Vagina (tissue), 2 donors: ENCODE measurements at regions not wholly inside any gene's neighbourhood (a gene's known extent, or its start where the extent isn't known, plus 50 kb on each side); places are given as distances from the start of the nearest gene placed in this dataset.

Experiments used
- DNase-seq, 2 donors: peaks; one replicate each; pipeline ENCODE4 v3.0.0-alpha.2; 2017; ENCODE audit errors: extremely low spot score in 2 of 2
- H3K27ac ChIP-seq: fragments of 200-600 bp; sonication (generic); one replicate; pipeline ENCODE4 v1.5.1; 2019
- H3K27me3 ChIP-seq: fragments of 200-600 bp; sonication (generic); one replicate; pipeline ENCODE4 v1.5.1; 2019
- H3K36me3 ChIP-seq, 2 donors: fragments of 200-600 bp; sonication (generic); one replicate each; pipeline ENCODE4 v1.5.1; 2017 to 2019
- H3K4me1 ChIP-seq: fragments of 200-600 bp; sonication (generic); one replicate; pipeline ENCODE4 v1.5.1; 2019
- H3K4me3 ChIP-seq, 2 donors: fragments of 200-600 bp; sonication (generic); 1 replicate in 1 of 2; 2 replicates in 1 of 2; pipeline ENCODE4 v1.5.1; 2016 to 2019
- H3K9me3 ChIP-seq: fragments of 200-600 bp; sonication (generic); one replicate; pipeline ENCODE4 v1.5.1; 2019
- POLR2A ChIP-seq, 2 donors: fragments of 450-650 bp; IDR thresholded peaks; one replicate each; pipeline ENCODE4 v1.6.1; 2017; ENCODE audit warnings: antibody characterized with exemption in 2 of 2, mild to moderate bottlenecking in 2 of 2, moderate library complexity in 2 of 2
- POLR2AphosphoS5 ChIP-seq, 2 donors: sonication (generic); formaldehyde crosslinking; IDR thresholded peaks; one replicate each; pipeline ENCODE4 v1.9.0; 2017; ENCODE audit warnings: antibody characterized with exemption in 2 of 2, mild to moderate bottlenecking in 2 of 2, low read depth in 1 of 2; ENCODE audit not compliant: insufficient read depth in 1 of 2
- intact Hi-C: fragments of 100-400 bp; cut with DNase I; formaldehyde crosslinking; loops from one replicate; pipeline ENCODE4 v1.15.1; 2023
- TF ChIP-seq, protein P1 (sequence below), 3 experiments: fragments of 450-650 bp in 2 of 3; fragments of 200-600 bp in 1 of 3; sonication (generic) in 1 of 3; IDR thresholded peaks; one replicate each; pipeline ENCODE4 v1.5.1; 2017 to 2019; ENCODE audit warnings: antibody characterized with exemption in 3 of 3, mild to moderate bottlenecking in 2 of 3, moderate library complexity in 2 of 3

DNA sequence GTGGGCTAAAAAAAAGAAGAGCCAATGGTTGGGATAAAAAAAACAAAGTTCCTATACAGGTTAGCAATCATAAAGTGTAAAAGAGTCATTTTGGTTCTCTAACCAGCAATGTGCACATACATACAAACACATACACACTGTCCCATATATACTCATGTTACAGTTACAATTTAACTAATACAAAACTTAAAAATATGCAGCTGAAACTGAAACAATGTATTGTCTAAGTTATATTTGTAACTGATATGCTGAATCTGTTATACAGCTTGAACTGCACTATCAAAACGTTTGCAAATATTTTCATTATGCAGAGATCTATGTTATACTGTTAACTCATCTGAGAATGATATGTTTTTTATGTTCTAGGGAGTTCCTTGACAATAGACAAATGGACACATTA, 173.7 kb downstream of the KLF12 start:
- H3K27me3 ChIP-seq: no peaks in the 10 kb centered on the region
- DNase-seq: no peak
- H3K4me1 ChIP-seq: no peaks in the 10 kb centered on the region
- H3K36me3 ChIP-seq: no peaks in the 10 kb centered on the region
- TF ChIP-seq, protein P1, sequence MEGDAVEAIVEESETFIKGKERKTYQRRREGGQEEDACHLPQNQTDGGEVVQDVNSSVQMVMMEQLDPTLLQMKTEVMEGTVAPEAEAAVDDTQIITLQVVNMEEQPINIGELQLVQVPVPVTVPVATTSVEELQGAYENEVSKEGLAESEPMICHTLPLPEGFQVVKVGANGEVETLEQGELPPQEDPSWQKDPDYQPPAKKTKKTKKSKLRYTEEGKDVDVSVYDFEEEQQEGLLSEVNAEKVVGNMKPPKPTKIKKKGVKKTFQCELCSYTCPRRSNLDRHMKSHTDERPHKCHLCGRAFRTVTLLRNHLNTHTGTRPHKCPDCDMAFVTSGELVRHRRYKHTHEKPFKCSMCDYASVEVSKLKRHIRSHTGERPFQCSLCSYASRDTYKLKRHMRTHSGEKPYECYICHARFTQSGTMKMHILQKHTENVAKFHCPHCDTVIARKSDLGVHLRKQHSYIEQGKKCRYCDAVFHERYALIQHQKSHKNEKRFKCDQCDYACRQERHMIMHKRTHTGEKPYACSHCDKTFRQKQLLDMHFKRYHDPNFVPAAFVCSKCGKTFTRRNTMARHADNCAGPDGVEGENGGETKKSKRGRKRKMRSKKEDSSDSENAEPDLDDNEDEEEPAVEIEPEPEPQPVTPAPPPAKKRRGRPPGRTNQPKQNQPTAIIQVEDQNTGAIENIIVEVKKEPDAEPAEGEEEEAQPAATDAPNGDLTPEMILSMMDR (IDR thresholded peaks at IDR 0.05): no peak
- TF ChIP-seq POLR2AphosphoS5 (IDR thresholded peaks at IDR 0.05; ENCODE audit: insufficient read depth in 1 of 2, low read depth in 1 of 2) (no peak), POLR2A (IDR thresholded peaks at IDR 0.05) (no peak)
- intact Hi-C loops: no loop called here
- no peak overlapping the region for H3K4me3 ChIP-seq
- H3K9me3 ChIP-seq: no peaks in the 10 kb centered on the region
- no peak overlapping the region for H3K27ac ChIP-seq

- no peak overlapping the region for H3K4me3 ChIP-seq
- no peaks in the 10 kb centered on the region for H3K4me1 ChIP-seq
- no peaks in the 10 kb centered on the region for H3K9me3 ChIP-seq
- H3K27me3 ChIP-seq: no peaks in the 10 kb centered on the region
- TF ChIP-seq POLR2A (IDR thresholded peaks at IDR 0.05) (no peak), POLR2AphosphoS5 (IDR thresholded peaks at IDR 0.05; ENCODE audit: insufficient read depth in 1 of 2, low read depth in 1 of 2) (no peak)
- TF ChIP-seq, protein P1 (IDR thresholded peaks at IDR 0.05): no peak
- H3K36me3 ChIP-seq: no peaks in the 10 kb centered on the region
- intact Hi-C loops: no loop called here
- no peak for DNase-seq
- H3K27ac ChIP-seq: no peak overlapping the region
Measured at GRCh38 chr13:73958657-73959397, 175.4 kb downstream of the KLF12 start.

DNA sequence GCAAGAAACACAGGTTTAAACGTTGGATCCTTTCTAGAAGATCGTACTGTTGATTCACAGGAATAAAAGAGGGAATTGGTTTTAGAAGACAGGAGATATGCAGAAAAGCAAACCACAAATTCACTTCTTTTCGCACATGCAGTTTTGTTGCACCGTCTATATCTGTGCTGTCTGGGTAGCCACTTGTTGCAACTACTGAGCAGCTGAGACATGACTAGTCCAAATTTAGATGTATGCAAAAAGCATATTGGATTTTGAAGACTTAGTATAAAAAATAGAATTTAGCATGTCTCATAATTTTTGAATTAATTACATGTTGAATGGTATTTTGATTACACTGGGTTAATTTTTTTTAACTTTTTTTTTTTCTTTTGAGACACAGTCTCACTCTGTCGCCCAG, 176.3 kb downstream of the KLF12 start:
- DNase-seq: no peak
- Histone ChIP-seq H3K4me3 (no peak overlapping the region), H3K27ac (no peak overlapping the region), H3K4me1 (no peaks in the 10 kb centered on the region), H3K9me3 (no peaks in the 10 kb centered on the region), H3K36me3 (no peaks in the 10 kb centered on the region), H3K27me3 (no peaks in the 10 kb centered on the region)
- intact Hi-C loops: no loop called here
- no peak for TF ChIP-seq POLR2AphosphoS5 (IDR thresholded peaks at IDR 0.05; ENCODE audit: insufficient read depth in 1 of 2, low read depth in 1 of 2)
- TF ChIP-seq, protein P1 (IDR thresholded peaks at IDR 0.05): no peak
- no peak for TF ChIP-seq POLR2A (IDR thresholded peaks at IDR 0.05)

GRCh38 chr13:73956795-73957408, 177.3 kb downstream of the KLF12 start:
- H3K27ac ChIP-seq: no peak overlapping the region
- no peak for DNase-seq
- no peaks in the 10 kb centered on the region for H3K27me3 ChIP-seq
- H3K4me1 ChIP-seq: no peaks in the 10 kb centered on the region
- no peaks in the 10 kb centered on the region for H3K36me3 ChIP-seq
- H3K9me3 ChIP-seq: no peaks in the 10 kb centered on the region
- H3K4me3 ChIP-seq: no peak overlapping the region
- TF ChIP-seq, protein P1 (IDR thresholded peaks at IDR 0.05): no peak
- TF ChIP-seq POLR2AphosphoS5 (IDR thresholded peaks at IDR 0.05; ENCODE audit: insufficient read depth in 1 of 2, low read depth in 1 of 2) (no peak), POLR2A (IDR thresholded peaks at IDR 0.05) (no peak)
- intact Hi-C loops: no loop called here

GRCh38 chr13:73955977-73956500, 178.2 kb downstream of the KLF12 start:
- Histone ChIP-seq H3K36me3 (no peaks in the 10 kb centered on the region), H3K9me3 (no peaks in the 10 kb centered on the region), H3K4me1 (no peaks in the 10 kb centered on the region), H3K4me3 (no peak overlapping the region), H3K27me3 (no peaks in the 10 kb centered on the region), H3K27ac (no peak overlapping the region)
- DNase-seq: no peak
- intact Hi-C loops: no loop called here
- TF ChIP-seq POLR2A (IDR thresholded peaks at IDR 0.05) (no peak), POLR2AphosphoS5 (IDR thresholded peaks at IDR 0.05; ENCODE audit: insufficient read depth in 1 of 2, low read depth in 1 of 2) (no peak)
- TF ChIP-seq, protein P1 (IDR thresholded peaks at IDR 0.05): no peak
